NOMO-1 treated with dmso at 0.1 percent for 144 hours (cell line): ENCODE measurements at regions not wholly inside any gene's neighbourhood (a gene's known extent, or its start where the extent isn't known, plus 50 kb on each side); places are given as distances from the start of the nearest gene placed in this dataset.
A peak's percentile ranks its signal among the peaks of the same experiment; 100 is the strongest.

Experiments used
- DNase-seq: peaks from one replicate; lab custom pipeline; 2025; ENCODE audit not compliant: unreplicated experiment; lab: John Stamatoyannopoulos, UW

DNA sequence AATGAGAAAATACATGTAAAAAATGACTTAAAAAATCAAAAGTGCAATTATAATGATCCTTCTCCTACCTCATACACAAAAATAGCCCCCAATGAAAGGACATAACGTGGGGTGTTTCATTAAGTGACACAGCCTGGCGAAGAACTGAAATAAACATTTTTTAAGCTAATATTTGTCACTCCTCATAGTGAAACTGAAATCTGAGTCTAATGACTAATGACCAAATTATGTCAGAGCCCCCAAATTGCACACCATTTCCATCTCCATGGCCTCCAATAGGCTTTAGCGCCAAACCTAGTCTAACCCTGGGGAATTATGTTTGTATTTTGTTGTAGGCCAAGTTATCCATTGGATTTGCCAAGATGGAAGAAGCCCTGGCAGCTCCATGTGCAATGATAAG lies 119.1 kb downstream of the WT1 start:
- DNase-seq = no peak

- DNase-seq = no peak
Measured at GRCh38 chr11:32316858-32317642, 118.3 kb downstream of the WT1 start.

DNA sequence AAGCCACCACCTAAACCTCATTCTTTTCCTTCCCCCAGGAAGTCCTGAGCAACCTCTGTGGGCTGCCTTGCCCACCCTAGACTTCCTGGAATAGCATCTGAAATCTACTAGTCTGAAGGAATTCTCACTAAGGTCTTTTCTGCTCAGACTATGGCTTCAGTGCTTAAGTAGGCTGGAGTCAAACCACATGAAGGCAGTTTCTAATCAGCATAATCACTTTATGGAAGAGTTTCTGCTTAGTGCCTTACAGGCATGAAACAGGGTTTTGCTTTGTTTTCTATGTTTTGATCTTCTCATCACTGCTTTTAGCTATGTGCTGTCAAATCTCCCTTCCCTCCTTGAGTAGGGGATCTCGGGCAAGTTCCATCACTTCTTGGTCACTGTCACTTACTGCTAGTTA lies 117.7 kb downstream of the WT1 start:
- DNase-seq = no peak

DNA sequence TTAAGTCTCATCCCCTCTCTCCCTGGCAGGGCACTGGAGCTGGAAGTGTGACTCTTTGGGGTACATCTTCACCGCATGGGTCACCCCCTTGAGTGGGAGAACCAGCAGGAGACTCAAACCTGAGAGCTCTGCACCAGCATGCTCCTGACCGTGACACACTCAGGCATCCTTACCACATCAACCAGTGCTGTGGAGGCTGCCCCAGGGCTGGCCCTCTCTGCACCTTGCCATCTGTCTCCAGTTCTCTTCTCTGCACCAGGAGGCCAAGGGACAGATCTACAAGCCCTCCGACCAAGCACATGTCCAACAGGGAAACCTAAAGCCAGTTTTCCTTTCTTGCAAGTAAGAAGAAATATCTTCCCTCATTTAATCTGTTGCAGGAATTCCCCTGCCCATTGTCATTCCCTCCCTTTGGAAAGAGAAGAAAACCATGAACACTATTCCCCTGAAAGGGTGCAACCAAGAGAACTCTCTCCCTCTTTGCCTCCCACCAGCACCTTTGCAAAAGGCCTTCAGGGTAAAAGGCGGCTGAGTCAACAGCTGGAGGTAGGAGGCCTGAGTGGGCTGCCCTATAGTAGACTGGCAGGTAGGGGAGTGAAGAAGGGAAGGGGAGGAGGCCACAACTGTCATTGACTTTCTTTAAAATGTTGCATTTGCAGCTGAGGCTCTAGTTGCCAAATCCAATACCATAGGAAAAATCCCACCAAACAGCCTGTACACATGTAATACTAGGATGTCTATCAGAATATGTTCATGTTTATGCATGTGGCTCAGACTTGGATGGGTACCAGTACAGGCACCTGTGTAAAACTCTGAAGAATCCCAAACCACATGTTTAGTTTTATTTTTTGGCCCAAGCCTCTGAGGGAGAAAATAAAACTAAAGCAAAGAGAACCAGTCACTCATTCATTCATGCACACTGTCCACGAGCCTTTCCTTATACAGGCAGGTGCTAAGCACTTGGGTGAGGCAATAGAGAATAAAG lies 117.0 kb downstream of the WT1 start:
- DNase-seq = no peak

DNA sequence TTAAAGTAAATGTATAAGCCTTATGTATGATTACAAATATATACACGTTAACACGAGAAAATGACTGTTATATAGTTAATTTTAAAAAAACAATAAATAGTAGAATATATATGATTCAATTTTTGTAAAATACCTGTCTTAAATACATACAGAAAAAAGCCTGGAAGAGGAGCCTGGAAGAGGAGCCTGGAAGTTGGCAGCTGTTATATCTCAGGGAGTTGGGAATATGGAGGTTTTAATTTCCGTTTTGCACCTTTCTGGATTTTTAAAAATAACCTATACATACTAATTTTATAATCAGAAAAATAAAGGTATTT lies 111.6 kb downstream of the WT1 start:
- no peak for DNase-seq

DNA sequence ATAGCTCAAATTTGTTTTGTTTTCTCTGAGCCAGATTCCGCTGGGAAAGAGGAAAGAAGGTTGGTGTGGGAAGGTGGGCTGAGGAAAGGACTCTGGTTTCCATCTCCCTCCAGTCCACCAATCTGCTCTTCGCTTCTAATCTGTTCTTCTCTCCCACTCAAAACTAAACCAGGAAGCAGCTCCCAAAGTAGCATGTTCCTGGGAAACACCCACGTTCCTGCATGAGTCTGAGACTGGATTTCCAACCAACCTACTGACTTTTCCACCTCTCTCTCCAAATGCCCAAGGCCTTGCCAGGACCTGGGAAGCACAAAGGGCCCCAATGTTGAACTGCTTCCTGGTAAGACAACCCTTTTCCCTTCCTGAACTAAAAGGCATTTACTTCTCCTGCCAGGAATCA lies 110.2 kb downstream of the WT1 start:
- no peak for DNase-seq

GRCh38 chr11:32325725-32326124 lies 109.6 kb downstream of the WT1 start:
- no peak for DNase-seq

DNA sequence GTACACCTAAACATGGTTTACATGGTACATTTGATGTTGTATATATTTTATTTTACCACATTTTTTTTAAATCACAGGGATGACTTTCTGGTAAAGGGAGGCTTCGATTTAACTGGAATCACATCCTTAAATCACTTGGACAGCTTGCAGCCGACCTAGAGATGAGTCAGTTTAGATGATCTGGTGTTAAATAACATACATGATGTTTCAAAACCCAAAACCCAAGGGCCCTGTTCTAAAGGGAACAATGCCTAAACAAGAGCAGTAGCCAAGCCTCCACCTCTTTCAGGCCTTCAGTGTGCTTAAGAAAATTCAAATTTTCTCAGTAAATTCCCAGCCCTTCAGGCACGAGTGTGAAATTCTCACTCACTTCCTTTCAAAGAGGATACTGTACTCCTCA lies 108.8 kb downstream of the WT1 start:
- DNase-seq = no peak

DNA sequence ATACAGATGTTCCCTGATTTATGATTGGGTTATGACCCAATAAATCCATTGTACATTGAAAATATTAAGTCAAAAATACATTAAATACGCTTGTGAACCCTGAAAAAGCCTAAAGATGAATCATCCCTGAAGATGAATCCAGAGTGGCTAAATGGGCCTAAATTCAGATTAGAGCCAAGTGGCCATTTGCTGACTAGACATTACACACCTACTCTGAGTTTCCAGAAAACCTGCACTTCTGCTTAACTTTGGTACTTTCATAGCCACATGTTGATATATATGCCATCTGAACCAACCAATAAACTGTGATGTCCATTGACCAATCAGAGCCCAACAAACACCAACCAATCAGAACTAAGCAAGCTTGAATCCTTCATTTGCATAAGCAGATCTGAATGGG lies 106.9 kb downstream of the WT1 start:
- no peak for DNase-seq

GRCh38 chr11:32331098-32331497 lies 104.2 kb downstream of the WT1 start:
- no peak for DNase-seq

GRCh38 chr11:32331792-32332191 lies 103.5 kb downstream of the WT1 start:
- no peak for DNase-seq

DNA sequence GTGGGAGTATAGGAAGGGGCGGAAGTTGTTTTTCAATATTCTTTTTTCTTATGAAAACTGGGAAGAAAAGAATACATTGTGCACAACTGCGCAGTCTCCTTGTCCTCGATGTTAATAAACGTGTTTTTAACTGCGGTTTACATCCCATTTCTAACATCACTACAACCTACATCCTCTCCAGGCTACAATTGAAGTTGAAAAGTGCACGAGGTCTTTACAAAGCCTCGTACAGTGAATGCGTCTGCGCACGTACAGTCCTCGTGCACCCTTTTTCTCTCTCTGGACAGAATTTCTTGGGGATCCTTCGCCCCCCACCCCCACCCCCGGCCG lies 102.4 kb downstream of the WT1 start:
- DNase-seq = no peak

GRCh38 chr11:32333320-32333991 lies 101.9 kb downstream of the WT1 start:
- DNase-seq = peak; percentile 15

- DNase-seq = no peak
Measured at GRCh38 chr11:32334822-32335221, 100.5 kb downstream of the WT1 start.
